ENCODE measurements at regions not wholly inside any gene's neighbourhood (a gene's known extent, or its start where the extent isn't known, plus 50 kb on each side); places are given as distances from the start of the nearest gene placed in this dataset.

DNA sequence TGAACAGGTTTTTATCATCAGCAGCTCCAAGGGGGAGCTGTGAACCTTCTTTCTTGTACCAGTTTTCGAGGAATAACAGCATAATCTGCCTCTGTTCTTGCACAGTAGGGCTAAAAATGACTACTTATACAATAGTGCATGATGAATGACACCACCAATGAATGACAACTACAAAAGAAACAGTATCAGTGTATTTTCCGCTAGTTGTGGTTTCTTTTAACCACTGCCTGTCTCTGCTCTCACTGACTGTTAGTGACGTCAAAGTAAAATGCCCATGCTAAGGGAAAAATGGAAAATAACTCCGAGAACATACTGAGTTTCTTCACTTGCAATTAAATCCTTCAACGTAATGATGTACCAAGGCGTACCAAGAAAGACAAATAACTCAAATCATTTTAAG is 294.9 kb downstream of the MAP2K6 start:
- TF ChIP-seq, protein P1, sequence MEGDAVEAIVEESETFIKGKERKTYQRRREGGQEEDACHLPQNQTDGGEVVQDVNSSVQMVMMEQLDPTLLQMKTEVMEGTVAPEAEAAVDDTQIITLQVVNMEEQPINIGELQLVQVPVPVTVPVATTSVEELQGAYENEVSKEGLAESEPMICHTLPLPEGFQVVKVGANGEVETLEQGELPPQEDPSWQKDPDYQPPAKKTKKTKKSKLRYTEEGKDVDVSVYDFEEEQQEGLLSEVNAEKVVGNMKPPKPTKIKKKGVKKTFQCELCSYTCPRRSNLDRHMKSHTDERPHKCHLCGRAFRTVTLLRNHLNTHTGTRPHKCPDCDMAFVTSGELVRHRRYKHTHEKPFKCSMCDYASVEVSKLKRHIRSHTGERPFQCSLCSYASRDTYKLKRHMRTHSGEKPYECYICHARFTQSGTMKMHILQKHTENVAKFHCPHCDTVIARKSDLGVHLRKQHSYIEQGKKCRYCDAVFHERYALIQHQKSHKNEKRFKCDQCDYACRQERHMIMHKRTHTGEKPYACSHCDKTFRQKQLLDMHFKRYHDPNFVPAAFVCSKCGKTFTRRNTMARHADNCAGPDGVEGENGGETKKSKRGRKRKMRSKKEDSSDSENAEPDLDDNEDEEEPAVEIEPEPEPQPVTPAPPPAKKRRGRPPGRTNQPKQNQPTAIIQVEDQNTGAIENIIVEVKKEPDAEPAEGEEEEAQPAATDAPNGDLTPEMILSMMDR (IDR thresholded peaks at IDR 0.05), result no peak
- TF ChIP-seq POLR2A (IDR thresholded peaks at IDR 0.05), result no peak

Data from suprapubic skin (tissue), 3 donors.